ENCODE measurements at regions not wholly inside any gene's neighbourhood (a gene's known extent, or its start where the extent isn't known, plus 50 kb on each side); places are given as distances from the start of the nearest gene placed in this dataset.

GRCh38 chrX:98029861-98030260 is 1146.2 kb downstream of the RPA4 start:
- TF ChIP-seq CTCF (IDR thresholded peaks at IDR 0.05): no peak
- no peak for TF ChIP-seq POLR2A (IDR thresholded peaks at IDR 0.05)
- TF ChIP-seq POLR2AphosphoS5 (IDR thresholded peaks at IDR 0.05): no peak
